ENCODE measurements at regions not wholly inside any gene's neighbourhood (a gene's known extent, or its start where the extent isn't known, plus 50 kb on each side); places are given as distances from the start of the nearest gene placed in this dataset.

GRCh38 chr6:164085091-164086075 lies 670.9 kb downstream of the QKI start:
- H3K27ac Mint-ChIP-seq (ENCODE audit: unreplicated experiment): no peak overlapping the region
- no peaks in the 10 kb centered on the region for H3K36me3 ChIP-seq (ENCODE audit: control insufficient read depth, insufficient read depth, low read length)
- H3K9me3 Mint-ChIP-seq (ENCODE audit: unreplicated experiment): no peaks in the 10 kb centered on the region
- intact Hi-C loops (cut with micrococcal nuclease; ENCODE audit: unreplicated experiment): no loop called here
- no peaks in the 10 kb centered on the region for H3K9me3 ChIP-seq
- no peaks in the 10 kb centered on the region for H3K4me1 ChIP-seq
- no peak overlapping the region for H3K4me3 ChIP-seq (ENCODE audit: low read depth, low read length)
- H3K27me3 Mint-ChIP-seq (ENCODE audit: insufficient read depth, unreplicated experiment): peaks cover 2% of the 10 kb centered on the region
- no TSS peak for BruUV-seq (replicated peaks)
- no peaks in the 10 kb centered on the region for H3K27me3 ChIP-seq (replicated peaks; ENCODE audit: control insufficient read depth, insufficient read depth, low read length)
- ChIA-PET CTCF (no interaction called here), POLR2A (no interaction called here)
- no peak for TF ChIP-seq CTCF (IDR thresholded peaks at IDR 0.05; ENCODE audit: insufficient read depth in 1 of 2, low read depth in 1 of 2, low read length in 1 of 2, severe bottlenecking in 1 of 2, unreplicated experiment in 1 of 2)
- H3K4me1 Mint-ChIP-seq (ENCODE audit: low read depth, unreplicated experiment): no peaks in the 10 kb centered on the region
- no peak overlapping the region for H3K4me3 Mint-ChIP-seq (ENCODE audit: unreplicated experiment)
- H3K36me3 Mint-ChIP-seq (ENCODE audit: insufficient read depth, unreplicated experiment): no peaks in the 10 kb centered on the region
- DNase-seq: no peak

GRCh38 chr6:164079275-164079600 lies 664.7 kb downstream of the QKI start:
- CTCF ChIA-PET: no interaction called here
- no peaks in the 10 kb centered on the region for H3K36me3 Mint-ChIP-seq (ENCODE audit: insufficient read depth, unreplicated experiment)

More at GRCh38 chr6:164079275-164079600, 664.7 kb downstream of the QKI start:
- H3K27me3 Mint-ChIP-seq (ENCODE audit: insufficient read depth, unreplicated experiment): no peaks in the 10 kb centered on the region
- H3K4me1 Mint-ChIP-seq (ENCODE audit: low read depth, unreplicated experiment): no peaks in the 10 kb centered on the region
- Histone ChIP-seq H3K4me1 (no peaks in the 10 kb centered on the region), H3K9me3 (no peaks in the 10 kb centered on the region), H3K27me3 (replicated peaks; ENCODE audit: control insufficient read depth, insufficient read depth, low read length) (no peaks in the 10 kb centered on the region), H3K4me3 (ENCODE audit: low read depth, low read length) (no peak overlapping the region), H3K36me3 (ENCODE audit: control insufficient read depth, insufficient read depth, low read length) (no peaks in the 10 kb centered on the region)
- no peak for DNase-seq
- no peak overlapping the region for H3K27ac Mint-ChIP-seq (ENCODE audit: unreplicated experiment)
- no peaks in the 10 kb centered on the region for H3K9me3 Mint-ChIP-seq (ENCODE audit: unreplicated experiment)
- POLR2A ChIA-PET: no interaction called here
- no TSS peak for BruUV-seq (replicated peaks)
- intact Hi-C loops (cut with micrococcal nuclease; ENCODE audit: unreplicated experiment): no loop called here
- no peak overlapping the region for H3K4me3 Mint-ChIP-seq (ENCODE audit: unreplicated experiment)
- TF ChIP-seq CTCF (IDR thresholded peaks at IDR 0.05; ENCODE audit: insufficient read depth in 1 of 2, low read depth in 1 of 2, low read length in 1 of 2, severe bottlenecking in 1 of 2, unreplicated experiment in 1 of 2): no peak

Data from Caco-2 (cell line).